Testis (tissue), 2 donors: ENCODE measurements at regions not wholly inside any gene's neighbourhood (a gene's known extent, or its start where the extent isn't known, plus 50 kb on each side); places are given as distances from the start of the nearest gene placed in this dataset.

Experiments used
- DNase-seq: peaks from one replicate; pipeline ENCODE4 v3.0.0-alpha.2; 2019
- H3K27ac ChIP-seq, 2 donors: fragments of 200-600 bp; sonication (generic); one replicate each; pipeline ENCODE4 v1.5.1; 2019
- H3K27me3 ChIP-seq: fragments of 200-600 bp; sonication (generic); one replicate; pipeline ENCODE4 v1.5.1; 2019
- H3K36me3 ChIP-seq: fragments of 200-600 bp; sonication (generic); one replicate; pipeline ENCODE4 v1.5.1; 2017; ENCODE audit warnings: low read depth; ENCODE audit errors: missing control alignments
- H3K4me1 ChIP-seq: fragments of 200-600 bp; sonication (generic); one replicate; pipeline ENCODE4 v1.5.1; 2019
- H3K4me3 ChIP-seq, 2 donors: fragments of 200-600 bp; sonication (generic); one replicate each; pipeline ENCODE4 v1.5.1; 2017 to 2019
- H3K9me3 ChIP-seq: fragments of 200-600 bp; sonication (generic); one replicate; pipeline ENCODE4 v1.5.1; 2017
- CTCF ChIP-seq, 3 experiments: fragments of 450-650 bp in 2 of 3; fragments of 200-600 bp in 1 of 3; sonication (generic) in 1 of 3; IDR thresholded peaks; one replicate each; pipeline ENCODE4 v1.5.1; 2016 to 2019; ENCODE audit warnings: antibody characterized with exemption in 3 of 3, mild to moderate bottlenecking in 2 of 3, moderate library complexity in 1 of 3
- POLR2A ChIP-seq: fragments of 450-650 bp; IDR thresholded peaks from one replicate; pipeline ENCODE4 v1.6.1; 2017; ENCODE audit warnings: antibody characterized with exemption, mild to moderate bottlenecking, moderate library complexity
- WGBS, 2 donors: methylation state at CpG; one replicate each; pipeline ENCODE4 v1.1.5; 2018; 5-methylcytosine and 5-hydroxymethylcytosine counted together
- intact Hi-C: fragments of 100-400 bp; cut with DNase I; formaldehyde crosslinking; loops from one replicate; pipeline ENCODE4 v1.15.1; 2023; ENCODE audit warnings: low total_unique reads

- H3K4me3 ChIP-seq: no peak overlapping the region
- H3K9me3 ChIP-seq: no peaks in the 10 kb centered on the region
- H3K36me3 ChIP-seq: no peaks in the 10 kb centered on the region
- 0 to 3% methylated on average over 2 of the region's 2 CpGs for WGBS, 2 donors
- no peak for DNase-seq
- peaks cover 4% of the 10 kb centered on the region for H3K4me1 ChIP-seq
- peaks cover 3% of the 10 kb centered on the region for H3K27me3 ChIP-seq
- H3K27ac ChIP-seq: no peak overlapping the region
- TF ChIP-seq CTCF (IDR thresholded peaks at IDR 0.05): peak in 1 of 3 experiments; percentile 9
- TF ChIP-seq POLR2A: no peak
- intact Hi-C loops: loop anchor here (2.0 kb wide), 1 partner anchor 939 kb away; no protein-coding TSS in a partner anchor
These were observed 435.2 kb upstream of the MGMT start for GRCh38 chr10:129031844-129032150.

- no peak for DNase-seq
- no peak for TF ChIP-seq CTCF (IDR thresholded peaks at IDR 0.05)
- no peak for TF ChIP-seq POLR2A
- Histone ChIP-seq H3K4me1 (peaks cover 4% of the 10 kb centered on the region), H3K9me3 (no peaks in the 10 kb centered on the region), H3K36me3 (no peaks in the 10 kb centered on the region), H3K27ac (no peak overlapping the region), H3K27me3 (peaks cover 3% of the 10 kb centered on the region), H3K4me3 (no peak overlapping the region)
- intact Hi-C loops: loop anchor here (2.0 kb wide), 1 partner anchor 938 kb away; no protein-coding TSS in a partner anchor
- WGBS, 2 donors: 63 to 74% methylated on average over 28 of the region's 28 CpGs
These were observed 434.4 kb upstream of the MGMT start for GRCh38 chr10:129032372-129033313.

GRCh38 chr10:129033340-129033739 lies 433.7 kb upstream of the MGMT start:
- Histone ChIP-seq H3K27ac (no peak overlapping the region), H3K4me1 (peaks cover 4% of the 10 kb centered on the region), H3K36me3 (no peaks in the 10 kb centered on the region), H3K4me3 (no peak overlapping the region), H3K9me3 (no peaks in the 10 kb centered on the region), H3K27me3 (peaks cover 3% of the 10 kb centered on the region)
- intact Hi-C loops: loop anchor here (2.0 kb wide), 1 partner anchor 937 kb away; no protein-coding TSS in a partner anchor
- no peak for DNase-seq
- 63 to 65% methylated on average over 8 of the region's 8 CpGs for WGBS, 2 donors
- TF ChIP-seq CTCF (IDR thresholded peaks at IDR 0.05): no peak
- TF ChIP-seq POLR2A: no peak

GRCh38 chr10:129033790-129034272 lies 433.2 kb upstream of the MGMT start:
- Histone ChIP-seq H3K27ac (no peak overlapping the region), H3K27me3 (peaks cover 3% of the 10 kb centered on the region), H3K4me3 (no peak overlapping the region), H3K36me3 (no peaks in the 10 kb centered on the region), H3K9me3 (no peaks in the 10 kb centered on the region), H3K4me1 (peaks cover 4% of the 10 kb centered on the region)
- no peak for DNase-seq
- intact Hi-C loops: loop anchor here (2.0 kb wide), 1 partner anchor 937 kb away; no protein-coding TSS in a partner anchor
- no peak for TF ChIP-seq POLR2A
- TF ChIP-seq CTCF (IDR thresholded peaks at IDR 0.05): no peak
- WGBS, 2 donors: 64 to 66% methylated on average over 14 of the region's 14 CpGs
